CD4-positive, alpha-beta T cell treated with Interleukin-17A for 4 hours (primary cell): ENCODE measurements at regions not wholly inside any gene's neighbourhood (a gene's known extent, or its start where the extent isn't known, plus 50 kb on each side); places are given as distances from the start of the nearest gene placed in this dataset.

Experiments
- DNase-seq: peaks from one replicate; pipeline ENCODE4 v3.0.0-alpha.2; 2020; ENCODE audit warnings: mixed read lengths

- no peak for DNase-seq
Observed at GRCh38 chrX:51437521-51437920, 58.9 kb downstream of the NUDT11 start.

- no peak for DNase-seq
Observed at GRCh38 chrX:51435101-51435500, 61.3 kb downstream of the NUDT11 start.

DNA sequence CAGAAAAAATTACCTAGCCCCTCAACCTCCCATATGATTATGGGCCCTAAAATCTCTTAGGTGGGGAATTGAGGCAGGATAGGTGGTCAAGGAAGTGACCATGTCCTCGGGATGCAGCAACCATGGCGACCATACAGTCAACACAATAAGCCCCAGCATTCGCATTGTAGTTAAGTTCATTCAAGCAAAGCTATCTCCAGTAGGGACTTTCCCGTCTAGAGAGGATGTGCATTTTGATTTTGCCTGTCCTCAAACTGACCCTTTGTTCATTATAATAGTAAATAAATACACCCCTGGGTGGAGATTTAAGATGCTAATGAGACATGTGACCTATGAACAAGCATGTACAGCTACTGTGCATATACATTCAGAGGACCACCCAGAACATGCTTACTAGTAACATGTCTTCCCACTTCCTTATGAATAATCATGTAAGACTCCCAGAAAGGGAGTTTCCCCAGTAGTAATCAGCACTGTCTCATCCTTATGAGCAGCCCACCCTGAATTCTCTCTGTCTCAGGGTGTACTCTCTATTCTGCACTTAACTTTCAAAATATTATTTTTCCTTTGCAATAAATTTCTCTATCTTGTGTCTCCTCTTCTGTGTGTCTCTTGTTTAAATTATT is 74.3 kb downstream of the NUDT11 start:
- no peak for DNase-seq

- DNase-seq: peak; percentile 50
Observed at GRCh38 chrX:51420610-51421009, 75.8 kb downstream of the NUDT11 start.

GRCh38 chrX:51408462-51408861 is 75.8 kb downstream of the NUDT10 start:
- no peak for DNase-seq

DNA sequence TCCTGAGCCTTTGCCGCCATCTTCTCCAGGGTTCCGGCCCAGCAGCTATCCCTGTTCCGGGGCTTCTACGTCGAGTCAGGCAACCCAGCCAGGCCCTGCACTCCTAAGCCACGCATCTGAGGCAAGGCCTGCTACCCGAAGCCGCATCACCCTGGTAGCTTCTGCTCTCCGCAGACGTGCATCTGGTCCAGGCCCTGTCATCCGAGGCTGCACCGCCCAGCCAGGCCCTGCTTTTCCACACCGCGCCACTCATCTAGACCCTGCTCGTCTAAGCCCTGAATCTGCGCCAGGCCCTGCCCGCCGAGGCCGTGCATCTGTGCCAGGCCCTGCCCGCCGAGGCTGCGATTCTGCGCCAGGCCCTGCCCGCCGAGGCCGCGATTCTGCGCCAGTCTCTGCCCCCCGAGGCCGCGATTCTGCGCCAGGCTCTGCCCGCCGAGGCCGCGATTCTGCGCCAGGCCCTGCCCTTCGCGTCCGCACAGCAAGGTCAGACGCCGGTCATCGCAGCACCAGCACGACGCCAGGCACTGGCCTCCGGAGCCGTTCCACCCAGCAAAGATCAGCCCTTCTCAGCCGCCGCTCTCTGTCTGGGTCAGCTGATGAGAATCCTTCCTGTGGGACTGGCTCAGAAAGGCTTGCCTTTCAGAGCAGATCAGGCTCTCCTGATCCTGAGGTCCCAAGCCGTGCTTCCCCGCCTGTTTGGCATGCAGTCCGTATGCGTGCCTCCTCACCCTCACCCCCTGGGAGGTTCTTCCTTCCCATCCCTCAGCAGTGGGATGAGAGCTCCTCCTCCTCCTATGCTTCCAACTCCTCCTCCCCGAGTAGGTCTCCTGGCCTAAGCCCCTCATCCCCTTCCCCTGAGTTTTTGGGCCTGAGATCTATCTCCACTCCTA is 75.1 kb downstream of the NUDT10 start:
- no peak for DNase-seq

DNA sequence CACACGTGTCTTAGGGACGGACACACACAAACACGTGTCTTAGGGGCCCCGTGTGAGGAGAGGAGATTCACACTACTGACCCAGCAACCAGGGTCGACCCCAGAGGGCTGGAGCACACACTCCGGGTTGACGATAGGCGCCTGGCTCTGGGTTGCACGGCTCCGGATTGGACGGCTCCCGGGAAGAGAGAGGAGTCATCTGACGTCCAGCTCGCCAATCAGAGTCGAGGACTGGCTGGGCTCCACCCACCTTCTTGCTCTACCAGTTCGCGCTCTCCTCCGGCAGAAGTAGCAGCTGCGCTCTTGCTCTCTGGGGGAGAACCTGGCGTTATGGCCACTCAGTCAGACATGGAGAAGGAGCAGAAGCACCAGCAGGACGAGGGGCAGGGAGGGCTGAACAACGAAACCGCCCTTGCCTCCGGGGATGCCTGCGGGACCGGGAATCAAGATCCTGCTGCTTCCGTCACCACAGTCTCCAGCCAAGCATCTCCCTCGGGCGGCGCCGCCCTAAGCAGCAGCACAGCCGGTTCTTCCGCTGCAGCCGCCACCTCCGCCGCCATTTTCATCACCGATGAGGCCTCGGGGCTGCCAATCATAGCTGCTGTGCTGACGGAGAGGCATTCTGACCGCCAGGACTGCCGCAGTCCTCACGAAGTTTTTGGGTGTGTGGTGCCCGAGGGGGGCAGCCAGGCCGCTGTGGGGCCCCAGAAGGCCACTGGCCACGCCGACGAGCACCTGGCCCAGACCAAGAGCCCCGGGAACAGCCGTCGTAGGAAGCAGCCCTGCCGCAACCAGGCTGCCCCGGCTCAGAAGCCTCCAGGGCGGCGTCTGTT is 74.3 kb downstream of the NUDT10 start:
- DNase-seq: no peak

GRCh38 chrX:51404445-51404844 is 71.8 kb downstream of the NUDT10 start:
- DNase-seq: no peak

- peak; percentile 68 for DNase-seq
Observed at GRCh38 chrX:51395810-51396728, 63.4 kb downstream of the NUDT10 start.

- no peak for DNase-seq
Observed at GRCh38 chrX:51395480-51395809, 62.8 kb downstream of the NUDT10 start.
